ENCODE measurements at regions not wholly inside any gene's neighbourhood (a gene's known extent, or its start where the extent isn't known, plus 50 kb on each side); places are given as distances from the start of the nearest gene placed in this dataset.

- H3K36me3 ChIP-seq (ENCODE audit: insufficient read depth, low read length) = no peaks in the 10 kb centered on the region
- no peak overlapping the region for H3K4me2 ChIP-seq (ENCODE audit: low read depth, low read length, poor library complexity, severe bottlenecking)
- no peak for DNase-seq
- no peaks in the 10 kb centered on the region for H3K4me1 ChIP-seq (ENCODE audit: low read length)
- H3K79me2 ChIP-seq (ENCODE audit: low read length) = no peaks in the 10 kb centered on the region
- no peaks in the 10 kb centered on the region for H4K20me1 ChIP-seq (ENCODE audit: insufficient read depth, low read depth, low read length)
- H3K9me3 ChIP-seq (ENCODE audit: low read length) = no peaks in the 10 kb centered on the region
- no peak overlapping the region for H2AFZ ChIP-seq (ENCODE audit: low read length)
- no peaks in the 10 kb centered on the region for H3K9me2 ChIP-seq (replicated peaks; ENCODE audit: insufficient read depth, low read length)
- no peak overlapping the region for H3K9ac ChIP-seq (ENCODE audit: low read length)
- no peaks in the 10 kb centered on the region for H3K27me3 ChIP-seq (ENCODE audit: low read length)
- no peak overlapping the region for H3K4me3 ChIP-seq (ENCODE audit: low read length)
- H3K27ac ChIP-seq (ENCODE audit: low read length) = no peak overlapping the region
Measured at GRCh38 chr3:178895178-178895789, 176.3 kb downstream of the ZMAT3 start.

Data from Karpas-422 (cell line).